NB4 (cell line): ENCODE measurements at regions not wholly inside any gene's neighbourhood (a gene's known extent, or its start where the extent isn't known, plus 50 kb on each side); places are given as distances from the start of the nearest gene placed in this dataset.

Experiments
- MAX ChIP-seq: IDR thresholded peaks from 2 replicates; pipeline ENCODE4 v1.6.1; 2011; ENCODE audit warnings: low read depth, low read length
- MYC ChIP-seq: IDR thresholded peaks from 2 replicates; pipeline ENCODE4 v1.6.1; 2011; ENCODE audit warnings: low read depth, low read length
- POLR2A ChIP-seq: IDR thresholded peaks from 2 replicates; pipeline ENCODE4 v1.6.1; 2011; ENCODE audit warnings: mild to moderate bottlenecking; ENCODE audit not compliant: insufficient read length; ENCODE audit errors: extremely low read depth
- TF ChIP-seq, protein P1 (sequence below): IDR thresholded peaks from one replicate; pipeline ENCODE4 v1.5.1; 2012; ENCODE audit warnings: low read depth, low read length

- TF ChIP-seq POLR2A (no peak), MYC (no peak), MAX (no peak)
- TF ChIP-seq, protein P1, sequence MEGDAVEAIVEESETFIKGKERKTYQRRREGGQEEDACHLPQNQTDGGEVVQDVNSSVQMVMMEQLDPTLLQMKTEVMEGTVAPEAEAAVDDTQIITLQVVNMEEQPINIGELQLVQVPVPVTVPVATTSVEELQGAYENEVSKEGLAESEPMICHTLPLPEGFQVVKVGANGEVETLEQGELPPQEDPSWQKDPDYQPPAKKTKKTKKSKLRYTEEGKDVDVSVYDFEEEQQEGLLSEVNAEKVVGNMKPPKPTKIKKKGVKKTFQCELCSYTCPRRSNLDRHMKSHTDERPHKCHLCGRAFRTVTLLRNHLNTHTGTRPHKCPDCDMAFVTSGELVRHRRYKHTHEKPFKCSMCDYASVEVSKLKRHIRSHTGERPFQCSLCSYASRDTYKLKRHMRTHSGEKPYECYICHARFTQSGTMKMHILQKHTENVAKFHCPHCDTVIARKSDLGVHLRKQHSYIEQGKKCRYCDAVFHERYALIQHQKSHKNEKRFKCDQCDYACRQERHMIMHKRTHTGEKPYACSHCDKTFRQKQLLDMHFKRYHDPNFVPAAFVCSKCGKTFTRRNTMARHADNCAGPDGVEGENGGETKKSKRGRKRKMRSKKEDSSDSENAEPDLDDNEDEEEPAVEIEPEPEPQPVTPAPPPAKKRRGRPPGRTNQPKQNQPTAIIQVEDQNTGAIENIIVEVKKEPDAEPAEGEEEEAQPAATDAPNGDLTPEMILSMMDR: no peak
Measured at GRCh38 chr4:16329125-16329796, 103.0 kb upstream of the TAPT1 start.
